ENCODE measurements at regions not wholly inside any gene's neighbourhood (a gene's known extent, or its start where the extent isn't known, plus 50 kb on each side); places are given as distances from the start of the nearest gene placed in this dataset.

- Mint-ChIP-seq H3K4me3 (no peak overlapping the region), H3K9me3 (no peaks in the 10 kb centered on the region), H3K36me3 (ENCODE audit: low read depth) (no peaks in the 10 kb centered on the region), H3K27me3 (peaks cover 3% of the 10 kb centered on the region), H3K27ac (no peak overlapping the region), H3K4me1 (no peaks in the 10 kb centered on the region)
- no peak for TF ChIP-seq CTCF (IDR thresholded peaks at IDR 0.05)
- no peak for DNase-seq
- ChIA-PET POLR2A (no interaction called here), CTCF (no interaction called here)
- ATAC-seq (ENCODE audit: low read depth): no peak
- intact Hi-C loops (cut with micrococcal nuclease): no loop called here
Measured at GRCh38 chr10:25808372-25808771, 125.7 kb upstream of the MYO3A start.

- no peak for TF ChIP-seq CTCF (IDR thresholded peaks at IDR 0.05)
- Mint-ChIP-seq H3K4me3 (no peak overlapping the region), H3K4me1 (no peaks in the 10 kb centered on the region), H3K27ac (no peak overlapping the region), H3K36me3 (ENCODE audit: low read depth) (no peaks in the 10 kb centered on the region), H3K27me3 (peaks cover 6% of the 10 kb centered on the region), H3K9me3 (no peaks in the 10 kb centered on the region)
- CTCF ChIA-PET: interaction anchor here (1.0 kb wide), 1 partner anchor 9 kb away, joined by 3 read pairs; no protein-coding TSS in a partner anchor
- POLR2A ChIA-PET: no interaction called here
- DNase-seq (no peak), ATAC-seq (ENCODE audit: low read depth) (no peak)
- intact Hi-C loops (cut with micrococcal nuclease): no loop called here
Measured at GRCh38 chr10:25811052-25811685, 122.9 kb upstream of the MYO3A start.

GRCh38 chr10:25813511-25813910, 120.5 kb upstream of the MYO3A start:
- no peak for TF ChIP-seq CTCF (IDR thresholded peaks at IDR 0.05)
- intact Hi-C loops (cut with micrococcal nuclease): no loop called here
- no peak overlapping the region for H3K4me3 Mint-ChIP-seq
- H3K36me3 Mint-ChIP-seq (ENCODE audit: low read depth): no peaks in the 10 kb centered on the region
- no peaks in the 10 kb centered on the region for H3K9me3 Mint-ChIP-seq
- peaks cover 6% of the 10 kb centered on the region for H3K27me3 Mint-ChIP-seq
- H3K4me1 Mint-ChIP-seq: no peaks in the 10 kb centered on the region
- no peak for DNase-seq
- CTCF ChIA-PET: no interaction called here
- no peak overlapping the region for H3K27ac Mint-ChIP-seq
- no peak for ATAC-seq (ENCODE audit: low read depth)
- POLR2A ChIA-PET: no interaction called here

GRCh38 chr10:25815236-25815635, 118.8 kb upstream of the MYO3A start:
- peaks cover 7% of the 10 kb centered on the region for H3K27me3 Mint-ChIP-seq
- no peaks in the 10 kb centered on the region for H3K36me3 Mint-ChIP-seq (ENCODE audit: low read depth)
- TF ChIP-seq CTCF (IDR thresholded peaks at IDR 0.05): no peak
- peaks cover 2% of the 10 kb centered on the region for H3K4me1 Mint-ChIP-seq
- CTCF ChIA-PET: no interaction called here
- H3K9me3 Mint-ChIP-seq: no peaks in the 10 kb centered on the region
- no peak overlapping the region for H3K4me3 Mint-ChIP-seq
- no peak overlapping the region for H3K27ac Mint-ChIP-seq
- DNase-seq (no peak), ATAC-seq (ENCODE audit: low read depth) (no peak)
- intact Hi-C loops (cut with micrococcal nuclease): no loop called here
- POLR2A ChIA-PET: no interaction called here

GRCh38 chr10:25815999-25816768, 117.8 kb upstream of the MYO3A start:
- H3K4me3 Mint-ChIP-seq: no peak overlapping the region
- DNase-seq (no peak), ATAC-seq (ENCODE audit: low read depth) (no peak)
- H3K4me1 Mint-ChIP-seq: peaks cover 7% of the 10 kb centered on the region
- no peaks in the 10 kb centered on the region for H3K9me3 Mint-ChIP-seq
- no peaks in the 10 kb centered on the region for H3K36me3 Mint-ChIP-seq (ENCODE audit: low read depth)
- CTCF ChIA-PET: no interaction called here
- intact Hi-C loops (cut with micrococcal nuclease): no loop called here
- no peak for TF ChIP-seq CTCF (IDR thresholded peaks at IDR 0.05)
- H3K27ac Mint-ChIP-seq: no peak overlapping the region
- H3K27me3 Mint-ChIP-seq: peaks cover 7% of the 10 kb centered on the region
- POLR2A ChIA-PET: no interaction called here

Measured in activated B cell treated with CpG ODN at 0.5 μM for 24 hours (primary cell).